ENCODE measurements at regions not wholly inside any gene's neighbourhood (a gene's known extent, or its start where the extent isn't known, plus 50 kb on each side); places are given as distances from the start of the nearest gene placed in this dataset.

GRCh38 chr11:32163557-32163956 is 72.7 kb downstream of the RCN1 start (continued):
- TF ChIP-seq ZBTB11 (CRISPR knock-in tag; IDR thresholded peaks at IDR 0.05) (no peak), FOXM1 (IDR thresholded peaks at IDR 0.05; ENCODE audit: low read depth) (no peak), FOXM1 (CRISPR knock-in tag; IDR thresholded peaks at IDR 0.05; ENCODE audit: low read depth) (no peak), MEIS2 (IDR thresholded peaks at IDR 0.05; ENCODE audit: partially characterized antibody) (no peak), XRCC3 (IDR thresholded peaks at IDR 0.05) (no peak), ZNF584 (CRISPR knock-in tag; IDR thresholded peaks at IDR 0.05; ENCODE audit: low read depth) (no peak), SMARCB1 (IDR thresholded peaks at IDR 0.05; ENCODE audit: insufficient read length, low read depth) (no peak), JUND (IDR thresholded peaks at IDR 0.05; ENCODE audit: borderline replicate concordance, low read depth, low read length) (no peak), JUND (tag; IDR thresholded peaks at IDR 0.05; ENCODE audit: borderline replicate concordance, low read depth, low read length) (no peak), THRA (IDR thresholded peaks at IDR 0.05) (no peak), SLC30A9 (CRISPR knock-in tag; IDR thresholded peaks at IDR 0.05) (no peak)

Data from K562 (cell line).